ENCODE measurements at regions not wholly inside any gene's neighbourhood (a gene's known extent, or its start where the extent isn't known, plus 50 kb on each side); places are given as distances from the start of the nearest gene placed in this dataset.
A peak's percentile ranks its signal among the peaks of the same experiment; 100 is the strongest.

- Histone ChIP-seq H3K4me3 (ENCODE audit: control insufficient read depth in 1 of 7, extremely low read depth in 1 of 7, insufficient read depth in 4 of 7, low read depth in 2 of 7, low read length in 6 of 7) (no peak overlapping the region), H3K36me3 (ENCODE audit: control insufficient read depth in 4 of 4, insufficient read depth in 4 of 4, low read length in 3 of 4) (no peaks in the 10 kb centered on the region), H3K9me3 (ENCODE audit: control extremely low read depth in 1 of 5, control insufficient read depth in 4 of 5, insufficient read depth in 2 of 5, low read depth in 1 of 5, low read length in 4 of 5) (peaks cover 0 to 3% (median 0%) of the 10 kb centered on the region in 5 experiments), H3K27ac (ENCODE audit: insufficient read depth in 1 of 2, low read depth in 1 of 2, low read length in 2 of 2, poor library complexity in 1 of 2, severe bottlenecking in 2 of 2) (no peak overlapping the region), H3K4me1 (ENCODE audit: control extremely low read depth in 1 of 4, control insufficient read depth in 4 of 4, insufficient read depth in 4 of 4, low read length in 3 of 4) (no peaks in the 10 kb centered on the region), H3K27me3 (replicated peaks in 2 of 5; ENCODE audit: control insufficient read depth in 4 of 5, insufficient read depth in 5 of 5, low read length in 4 of 5) (peaks cover 0 to 25% (median 9%) of the 10 kb centered on the region in 5 experiments)
- CTCF ChIA-PET, result interaction anchor here (0.8 kb wide), 1 partner anchor 49 kb away, joined by 3 read pairs; no protein-coding TSS in a partner anchor
- POLR2A ChIA-PET, result no interaction called here
- DNase-seq, result no peak
- WGBS (ENCODE audit: insufficient coverage), result 38% methylated on average over 1 of the region's 2 CpGs
Observed at GRCh38 chr20:37616110-37616425, 77.8 kb upstream of the CTNNBL1 start.

GRCh38 chr20:37615340-37616109, 78.3 kb upstream of the CTNNBL1 start:
- Histone ChIP-seq H3K27ac (ENCODE audit: insufficient read depth in 1 of 2, low read depth in 1 of 2, low read length in 2 of 2, poor library complexity in 1 of 2, severe bottlenecking in 2 of 2) (no peak overlapping the region), H3K4me1 (ENCODE audit: control extremely low read depth in 1 of 4, control insufficient read depth in 4 of 4, insufficient read depth in 4 of 4, low read length in 3 of 4) (no peaks in the 10 kb centered on the region), H3K4me3 (ENCODE audit: control insufficient read depth in 1 of 7, extremely low read depth in 1 of 7, insufficient read depth in 4 of 7, low read depth in 2 of 7, low read length in 6 of 7) (no peak overlapping the region), H3K36me3 (ENCODE audit: control insufficient read depth in 4 of 4, insufficient read depth in 4 of 4, low read length in 3 of 4) (no peaks in the 10 kb centered on the region), H3K9me3 (ENCODE audit: control extremely low read depth in 1 of 5, control insufficient read depth in 4 of 5, insufficient read depth in 2 of 5, low read depth in 1 of 5, low read length in 4 of 5) (peaks cover 0 to 3% (median 0%) of the 10 kb centered on the region in 5 experiments), H3K27me3 (replicated peaks in 2 of 5; ENCODE audit: control insufficient read depth in 4 of 5, insufficient read depth in 5 of 5, low read length in 4 of 5) (peaks cover 0 to 20% (median 8%) of the 10 kb centered on the region in 5 experiments)
- DNase-seq, result peak in 2 of 3 donors; percentile 53 to 56
- 0% methylated on average over 3 of the region's 5 CpGs for WGBS (ENCODE audit: insufficient coverage)
- POLR2A ChIA-PET, result no interaction called here
- CTCF ChIA-PET, result interaction anchor here (0.8 kb wide), 1 partner anchor 48 kb away, joined by 3 read pairs; no protein-coding TSS in a partner anchor

DNA sequence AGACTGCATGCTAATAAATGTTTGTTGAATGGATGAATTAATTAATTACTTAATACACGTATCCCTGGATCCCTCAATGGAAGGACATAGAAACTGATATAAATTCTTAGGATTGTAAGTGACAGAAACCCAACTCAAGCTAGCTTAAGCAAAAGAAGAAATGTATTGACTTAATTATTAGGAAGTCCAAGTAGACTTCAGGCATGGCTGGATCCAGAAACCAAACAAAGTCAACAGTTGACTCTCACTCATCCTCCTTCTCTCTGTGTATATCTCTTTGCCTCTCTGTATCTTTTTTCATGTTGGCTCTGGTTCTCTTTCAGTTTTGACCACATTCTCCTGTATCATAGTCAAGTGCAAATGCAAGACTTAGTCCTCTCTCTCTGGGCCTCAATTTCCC, 82.0 kb upstream of the CTNNBL1 start:
- peaks cover 0 to 4% (median 2%) of the 10 kb centered on the region in 5 experiments for H3K27me3 ChIP-seq (replicated peaks in 2 of 5; ENCODE audit: control insufficient read depth in 4 of 5, insufficient read depth in 5 of 5, low read length in 4 of 5)
- POLR2A ChIA-PET, result no interaction called here
- WGBS (ENCODE audit: insufficient coverage), result no CpG with 5 or more reads among the region's 1 CpG

GRCh38 chr20:37611346-37611745, 82.5 kb upstream of the CTNNBL1 start:
- Histone ChIP-seq H3K9me3 (ENCODE audit: control extremely low read depth in 1 of 5, control insufficient read depth in 4 of 5, insufficient read depth in 2 of 5, low read depth in 1 of 5, low read length in 4 of 5) (peaks cover 0 to 3% (median 0%) of the 10 kb centered on the region in 5 experiments), H3K4me1 (ENCODE audit: control extremely low read depth in 1 of 4, control insufficient read depth in 4 of 4, insufficient read depth in 4 of 4, low read length in 3 of 4) (no peaks in the 10 kb centered on the region), H3K27ac (ENCODE audit: insufficient read depth in 1 of 2, low read depth in 1 of 2, low read length in 2 of 2, poor library complexity in 1 of 2, severe bottlenecking in 2 of 2) (no peak overlapping the region), H3K4me3 (ENCODE audit: control insufficient read depth in 1 of 7, extremely low read depth in 1 of 7, insufficient read depth in 4 of 7, low read depth in 2 of 7, low read length in 6 of 7) (no peak overlapping the region), H3K27me3 (replicated peaks in 2 of 5; ENCODE audit: control insufficient read depth in 4 of 5, insufficient read depth in 5 of 5, low read length in 4 of 5) (peaks cover 0 to 5% (median 2%) of the 10 kb centered on the region in 5 experiments), H3K36me3 (ENCODE audit: control insufficient read depth in 4 of 4, insufficient read depth in 4 of 4, low read length in 3 of 4) (no peaks in the 10 kb centered on the region)
- 92% methylated on average over 8 of the region's 9 CpGs for WGBS (ENCODE audit: insufficient coverage)
- ChIA-PET CTCF (no interaction called here), POLR2A (no interaction called here)
- DNase-seq, result no peak

More for the DNA sequence above, 82.0 kb upstream of the CTNNBL1 start:
- no peak overlapping the region for H3K27ac ChIP-seq (ENCODE audit: insufficient read depth in 1 of 2, low read depth in 1 of 2, low read length in 2 of 2, poor library complexity in 1 of 2, severe bottlenecking in 2 of 2)
- DNase-seq, result no peak
- no peak overlapping the region for H3K4me3 ChIP-seq (ENCODE audit: control insufficient read depth in 1 of 7, extremely low read depth in 1 of 7, insufficient read depth in 4 of 7, low read depth in 2 of 7, low read length in 6 of 7)
- CTCF ChIA-PET, result no interaction called here
- peaks cover 0 to 3% (median 0%) of the 10 kb centered on the region in 5 experiments for H3K9me3 ChIP-seq (ENCODE audit: control extremely low read depth in 1 of 5, control insufficient read depth in 4 of 5, insufficient read depth in 2 of 5, low read depth in 1 of 5, low read length in 4 of 5)
- no peaks in the 10 kb centered on the region for H3K4me1 ChIP-seq (ENCODE audit: control extremely low read depth in 1 of 4, control insufficient read depth in 4 of 4, insufficient read depth in 4 of 4, low read length in 3 of 4)
- H3K36me3 ChIP-seq (ENCODE audit: control insufficient read depth in 4 of 4, insufficient read depth in 4 of 4, low read length in 3 of 4), result no peaks in the 10 kb centered on the region

- CTCF ChIA-PET, result no interaction called here
- Histone ChIP-seq H3K27ac (ENCODE audit: insufficient read depth in 1 of 2, low read depth in 1 of 2, low read length in 2 of 2, poor library complexity in 1 of 2, severe bottlenecking in 2 of 2) (no peak overlapping the region), H3K9me3 (ENCODE audit: control extremely low read depth in 1 of 5, control insufficient read depth in 4 of 5, insufficient read depth in 2 of 5, low read depth in 1 of 5, low read length in 4 of 5) (no peaks in the 10 kb centered on the region), H3K27me3 (replicated peaks in 2 of 5; ENCODE audit: control insufficient read depth in 4 of 5, insufficient read depth in 5 of 5, low read length in 4 of 5) (peaks cover 0 to 5% (median 2%) of the 10 kb centered on the region in 5 experiments), H3K4me3 (ENCODE audit: control insufficient read depth in 1 of 7, extremely low read depth in 1 of 7, insufficient read depth in 4 of 7, low read depth in 2 of 7, low read length in 6 of 7) (no peak overlapping the region), H3K4me1 (ENCODE audit: control extremely low read depth in 1 of 4, control insufficient read depth in 4 of 4, insufficient read depth in 4 of 4, low read length in 3 of 4) (no peaks in the 10 kb centered on the region), H3K36me3 (ENCODE audit: control insufficient read depth in 4 of 4, insufficient read depth in 4 of 4, low read length in 3 of 4) (no peaks in the 10 kb centered on the region)
- WGBS (ENCODE audit: insufficient coverage), result 90% methylated on average over 14 of the region's 14 CpGs
- DNase-seq, result no peak
- POLR2A ChIA-PET, result no interaction called here
Observed at GRCh38 chr20:37610203-37610798, 82.6 kb upstream of the BLCAP start.

DNA sequence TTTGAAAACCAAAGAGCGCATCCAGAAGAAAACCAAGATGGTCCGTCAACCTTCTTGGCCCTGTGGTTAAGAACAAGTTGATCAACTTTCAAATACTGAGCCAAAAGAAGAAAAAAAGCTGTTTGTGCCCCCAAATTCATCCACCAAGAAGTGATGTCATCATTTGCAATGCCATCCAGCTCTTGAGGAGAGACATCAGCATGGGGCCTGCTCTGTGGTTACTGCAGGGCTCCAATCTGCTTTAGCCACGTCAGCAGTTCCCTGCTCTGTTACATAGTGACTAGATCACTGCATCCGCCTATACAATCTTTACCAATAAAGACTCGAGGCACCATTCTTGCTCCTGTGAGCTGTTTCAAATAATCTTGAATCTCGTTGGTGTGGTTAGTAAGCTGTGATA, 75.0 kb upstream of the BLCAP start:
- no peak overlapping the region for H3K27ac ChIP-seq (ENCODE audit: insufficient read depth in 1 of 2, low read depth in 1 of 2, low read length in 2 of 2, poor library complexity in 1 of 2, severe bottlenecking in 2 of 2)
- H3K36me3 ChIP-seq (ENCODE audit: control insufficient read depth in 4 of 4, insufficient read depth in 4 of 4, low read length in 3 of 4), result no peaks in the 10 kb centered on the region
- no peak overlapping the region for H3K4me3 ChIP-seq (ENCODE audit: control insufficient read depth in 1 of 7, extremely low read depth in 1 of 7, insufficient read depth in 4 of 7, low read depth in 2 of 7, low read length in 6 of 7)
- ChIA-PET CTCF (interaction anchor here (1.3 kb wide), 1 partner anchor 9 kb away, joined by 3 read pairs; no protein-coding TSS in a partner anchor), POLR2A (no interaction called here)
- no peaks in the 10 kb centered on the region for H3K9me3 ChIP-seq (ENCODE audit: control extremely low read depth in 1 of 5, control insufficient read depth in 4 of 5, insufficient read depth in 2 of 5, low read depth in 1 of 5, low read length in 4 of 5)
- peaks cover 0 to 11% (median 0%) of the 10 kb centered on the region in 4 experiments for H3K4me1 ChIP-seq (ENCODE audit: control extremely low read depth in 1 of 4, control insufficient read depth in 4 of 4, insufficient read depth in 4 of 4, low read length in 3 of 4)
- peaks cover 3 to 55% (median 12%) of the 10 kb centered on the region in 5 experiments for H3K27me3 ChIP-seq (replicated peaks in 2 of 5; ENCODE audit: control insufficient read depth in 4 of 5, insufficient read depth in 5 of 5, low read length in 4 of 5)
- DNase-seq, result no peak
- 100% methylated on average over 2 of the region's 6 CpGs for WGBS (ENCODE audit: insufficient coverage)

- Histone ChIP-seq H3K36me3 (ENCODE audit: control insufficient read depth in 4 of 4, insufficient read depth in 4 of 4, low read length in 3 of 4) (no peaks in the 10 kb centered on the region), H3K9me3 (ENCODE audit: control extremely low read depth in 1 of 5, control insufficient read depth in 4 of 5, insufficient read depth in 2 of 5, low read depth in 1 of 5, low read length in 4 of 5) (no peaks in the 10 kb centered on the region), H3K27me3 (replicated peaks in 2 of 5; ENCODE audit: control insufficient read depth in 4 of 5, insufficient read depth in 5 of 5, low read length in 4 of 5) (peaks cover 7 to 63% (median 19%) of the 10 kb centered on the region in 5 experiments), H3K4me1 (ENCODE audit: control extremely low read depth in 1 of 4, control insufficient read depth in 4 of 4, insufficient read depth in 4 of 4, low read length in 3 of 4) (peaks cover 0 to 11% (median 0%) of the 10 kb centered on the region in 4 experiments), H3K4me3 (ENCODE audit: control insufficient read depth in 1 of 7, extremely low read depth in 1 of 7, insufficient read depth in 4 of 7, low read depth in 2 of 7, low read length in 6 of 7) (no peak overlapping the region), H3K27ac (ENCODE audit: insufficient read depth in 1 of 2, low read depth in 1 of 2, low read length in 2 of 2, poor library complexity in 1 of 2, severe bottlenecking in 2 of 2) (no peak overlapping the region)
- ChIA-PET POLR2A (no interaction called here), CTCF (interaction anchor here (1.9 kb wide), 1 partner anchor 36 kb away, joined by 7 read pairs; no protein-coding TSS in a partner anchor)
- DNase-seq, result peak in 2 of 3 donors; percentile 21 to 28
- 63% methylated on average over 3 of the region's 3 CpGs for WGBS (ENCODE audit: insufficient coverage)
Observed at GRCh38 chr20:37600486-37600885, 72.8 kb upstream of the BLCAP start.
